ENCODE measurements at regions not wholly inside any gene's neighbourhood (a gene's known extent, or its start where the extent isn't known, plus 50 kb on each side); places are given as distances from the start of the nearest gene placed in this dataset.
"Not testable (repeated sequence)": the region's sequence is repeated elsewhere in the genome, so short reads cannot be mapped to it uniquely, and the experiment has no call there.

DNA sequence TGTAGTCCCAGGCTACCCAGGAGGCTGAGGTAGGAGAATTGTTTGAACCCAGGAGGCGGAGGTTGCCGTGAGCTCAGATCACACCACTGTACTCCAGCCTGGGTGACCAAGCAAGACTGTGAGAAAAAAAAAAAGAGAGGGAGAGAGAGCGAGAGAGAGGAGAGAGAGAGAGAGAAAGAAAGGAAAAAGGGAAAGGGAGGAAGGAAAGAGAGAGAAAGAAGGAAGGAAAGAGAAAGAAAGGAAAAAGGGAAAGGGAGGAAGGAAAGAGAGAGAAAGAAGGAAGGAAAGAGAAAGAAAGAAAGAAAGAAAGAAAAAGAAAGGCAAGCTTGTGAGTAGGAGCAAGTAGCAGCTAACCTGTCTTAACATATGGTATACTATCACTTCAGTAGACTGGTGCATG is 443.5 kb downstream of the ARL4A start:
- H3K27me3 ChIP-seq (ENCODE audit: insufficient read depth, low read length); H3K4me3 ChIP-seq (replicated peaks in 1 of 2; ENCODE audit: low read depth in 1 of 2, low read length in 2 of 2); DNase-seq (ENCODE audit: low read depth, low spot score); H2AFZ ChIP-seq (ENCODE audit: low read depth, low read length, poor library complexity, severe bottlenecking); intact Hi-C loops (cut with micrococcal nuclease); H3K9me2 ChIP-seq (ENCODE audit: insufficient read depth); H4K20me1 ChIP-seq (ENCODE audit: insufficient read depth); H3K4me1 ChIP-seq (ENCODE audit: control insufficient read depth in 1 of 2, insufficient read depth in 2 of 2, low read length in 2 of 2); H3K36me3 ChIP-seq (ENCODE audit: control insufficient read depth in 1 of 2, insufficient read depth in 2 of 2, low read length in 2 of 2); RAD21 ChIA-PET (ENCODE audit: low non-redundant PET in 1 of 2, low total read pairs in 2 of 2, uncharacterized antibody in 2 of 2, unreplicated experiment in 2 of 2); H3K27ac ChIP-seq (ENCODE audit: low read depth, low read length); POLR2A ChIA-PET; H3K4me2 ChIP-seq (ENCODE audit: low read length); CTCF ChIA-PET; BruUV-seq (replicated peaks); H3K9me3 ChIP-seq (ENCODE audit: control insufficient read depth in 1 of 2, insufficient read depth in 1 of 2, low read depth in 1 of 2, low read length in 2 of 2); H3K79me2 ChIP-seq (ENCODE audit: insufficient read depth, low read length); ATAC-seq; H3K9ac ChIP-seq (ENCODE audit: low read length): not testable (repeated sequence)

GRCh38 chr7:13132314-13132713 is 444.9 kb downstream of the ARL4A start:
- no peak for TF ChIP-seq ELF1 (IDR thresholded peaks at IDR 0.05; ENCODE audit: borderline replicate concordance, low read depth)
- no peak for TF ChIP-seq EZH2phosphoT487 (IDR thresholded peaks at IDR 0.05; ENCODE audit: borderline replicate concordance)
- TF ChIP-seq FOSL1 (IDR thresholded peaks at IDR 0.05; ENCODE audit: low read depth) = no peak
- TF ChIP-seq, protein P1, sequence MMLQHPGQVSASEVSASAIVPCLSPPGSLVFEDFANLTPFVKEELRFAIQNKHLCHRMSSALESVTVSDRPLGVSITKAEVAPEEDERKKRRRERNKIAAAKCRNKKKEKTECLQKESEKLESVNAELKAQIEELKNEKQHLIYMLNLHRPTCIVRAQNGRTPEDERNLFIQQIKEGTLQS (IDR thresholded peaks at IDR 0.05) = no peak
- no peak for TF ChIP-seq RAD21 (IDR thresholded peaks at IDR 0.05; ENCODE audit: low read depth)
- TF ChIP-seq, protein P2, sequence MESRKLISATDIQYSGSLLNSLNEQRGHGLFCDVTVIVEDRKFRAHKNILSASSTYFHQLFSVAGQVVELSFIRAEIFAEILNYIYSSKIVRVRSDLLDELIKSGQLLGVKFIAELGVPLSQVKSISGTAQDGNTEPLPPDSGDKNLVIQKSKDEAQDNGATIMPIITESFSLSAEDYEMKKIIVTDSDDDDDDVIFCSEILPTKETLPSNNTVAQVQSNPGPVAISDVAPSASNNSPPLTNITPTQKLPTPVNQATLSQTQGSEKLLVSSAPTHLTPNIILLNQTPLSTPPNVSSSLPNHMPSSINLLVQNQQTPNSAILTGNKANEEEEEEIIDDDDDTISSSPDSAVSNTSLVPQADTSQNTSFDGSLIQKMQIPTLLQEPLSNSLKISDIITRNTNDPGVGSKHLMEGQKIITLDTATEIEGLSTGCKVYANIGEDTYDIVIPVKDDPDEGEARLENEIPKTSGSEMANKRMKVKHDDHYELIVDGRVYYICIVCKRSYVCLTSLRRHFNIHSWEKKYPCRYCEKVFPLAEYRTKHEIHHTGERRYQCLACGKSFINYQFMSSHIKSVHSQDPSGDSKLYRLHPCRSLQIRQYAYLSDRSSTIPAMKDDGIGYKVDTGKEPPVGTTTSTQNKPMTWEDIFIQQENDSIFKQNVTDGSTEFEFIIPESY (IDR thresholded peaks at IDR 0.05; ENCODE audit: extremely low read depth, insufficient replicate concordance, low read length) = no peak
- TF ChIP-seq, protein P3, sequence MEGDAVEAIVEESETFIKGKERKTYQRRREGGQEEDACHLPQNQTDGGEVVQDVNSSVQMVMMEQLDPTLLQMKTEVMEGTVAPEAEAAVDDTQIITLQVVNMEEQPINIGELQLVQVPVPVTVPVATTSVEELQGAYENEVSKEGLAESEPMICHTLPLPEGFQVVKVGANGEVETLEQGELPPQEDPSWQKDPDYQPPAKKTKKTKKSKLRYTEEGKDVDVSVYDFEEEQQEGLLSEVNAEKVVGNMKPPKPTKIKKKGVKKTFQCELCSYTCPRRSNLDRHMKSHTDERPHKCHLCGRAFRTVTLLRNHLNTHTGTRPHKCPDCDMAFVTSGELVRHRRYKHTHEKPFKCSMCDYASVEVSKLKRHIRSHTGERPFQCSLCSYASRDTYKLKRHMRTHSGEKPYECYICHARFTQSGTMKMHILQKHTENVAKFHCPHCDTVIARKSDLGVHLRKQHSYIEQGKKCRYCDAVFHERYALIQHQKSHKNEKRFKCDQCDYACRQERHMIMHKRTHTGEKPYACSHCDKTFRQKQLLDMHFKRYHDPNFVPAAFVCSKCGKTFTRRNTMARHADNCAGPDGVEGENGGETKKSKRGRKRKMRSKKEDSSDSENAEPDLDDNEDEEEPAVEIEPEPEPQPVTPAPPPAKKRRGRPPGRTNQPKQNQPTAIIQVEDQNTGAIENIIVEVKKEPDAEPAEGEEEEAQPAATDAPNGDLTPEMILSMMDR (IDR thresholded peaks at IDR 0.05 in 2 of 3, conservative IDR thresholded peaks at IDR 0.05 in 1 of 3; ENCODE audit: borderline replicate concordance in 1 of 3, insufficient read depth in 1 of 3, low read depth in 2 of 3, low read length in 2 of 3) = no peak
- no peak for TF ChIP-seq SRF (IDR thresholded peaks at IDR 0.05; ENCODE audit: low read depth)
- no peak for TF ChIP-seq POLR2A (IDR thresholded peaks at IDR 0.05; ENCODE audit: borderline replicate concordance, extremely low read depth, insufficient read depth, insufficient read length)
- no peak for TF ChIP-seq CBX3 (IDR thresholded peaks at IDR 0.05; ENCODE audit: low read depth)
- TF ChIP-seq EZH2 (IDR thresholded peaks at IDR 0.05) = no peak
- no peak for TF ChIP-seq MAX (IDR thresholded peaks at IDR 0.05)
- no peak for TF ChIP-seq EGR1 (IDR thresholded peaks at IDR 0.05; ENCODE audit: low read depth)
- no peak for TF ChIP-seq JUND (IDR thresholded peaks at IDR 0.05)
- H3K4me1 ChIP-seq (ENCODE audit: control insufficient read depth in 1 of 2, insufficient read depth in 2 of 2, low read length in 2 of 2) = no peaks in the 10 kb centered on the region
- DNase-seq (ENCODE audit: low read depth, low spot score) (no peak), ATAC-seq (no peak)
- no peaks in the 10 kb centered on the region for H3K79me2 ChIP-seq (ENCODE audit: insufficient read depth, low read length)
- intact Hi-C loops (cut with micrococcal nuclease) = no loop called here
- no peaks in the 10 kb centered on the region for H4K20me1 ChIP-seq (ENCODE audit: insufficient read depth)
- ChIA-PET CTCF (interaction anchor here (0.9 kb wide), 1 partner anchor 34 kb away, joined by 3 read pairs; no protein-coding TSS in a partner anchor), RAD21 (ENCODE audit: low non-redundant PET in 1 of 2, low total read pairs in 2 of 2, uncharacterized antibody in 2 of 2, unreplicated experiment in 2 of 2) (no interaction called here), POLR2A (no interaction called here)
- no peaks in the 10 kb centered on the region for H3K36me3 ChIP-seq (ENCODE audit: control insufficient read depth in 1 of 2, insufficient read depth in 2 of 2, low read length in 2 of 2)
- no peaks in the 10 kb centered on the region for H3K27me3 ChIP-seq (ENCODE audit: insufficient read depth, low read length)
- H2AFZ ChIP-seq (ENCODE audit: low read depth, low read length, poor library complexity, severe bottlenecking) = no peak overlapping the region
- H3K9me3 ChIP-seq (ENCODE audit: control insufficient read depth in 1 of 2, insufficient read depth in 1 of 2, low read depth in 1 of 2, low read length in 2 of 2) = no peaks in the 10 kb centered on the region
- H3K4me3 ChIP-seq (replicated peaks in 1 of 2; ENCODE audit: low read depth in 1 of 2, low read length in 2 of 2) = no peak overlapping the region
- no peak overlapping the region for H3K27ac ChIP-seq (ENCODE audit: low read depth, low read length)
- BruUV-seq (replicated peaks) = no TSS peak
- H3K9me2 ChIP-seq (ENCODE audit: insufficient read depth) = no peaks in the 10 kb centered on the region
- H3K9ac ChIP-seq (ENCODE audit: low read length) = no peak overlapping the region
- no peak overlapping the region for H3K4me2 ChIP-seq (ENCODE audit: low read length)

All from HCT116 (cell line).